HEK293 (cell line): ENCODE measurements at regions not wholly inside any gene's neighbourhood (a gene's known extent, or its start where the extent isn't known, plus 50 kb on each side); places are given as distances from the start of the nearest gene placed in this dataset.

Experiments
- CTCF ChIA-PET: fragments of 350-600 bp; formaldehyde crosslinking; extraction: SDS; loops from one replicate; lab custom pipeline; 2021; ENCODE audit warnings: antibody characterized with exemption; lab: Yijun Ruan, JAX
- POLR2A ChIA-PET: fragments of 300-600 bp; formaldehyde crosslinking; extraction: SDS; loops from one replicate; lab custom pipeline; 2020; ENCODE audit warnings: antibody characterized with exemption, inconsistent platforms; lab: Yijun Ruan, JAX
- H3K27ac ChIP-seq: fragments of 200-500 bp; sonication (Bioruptor generic); 2 replicates; pipeline ENCODE4 v1.5.1; 2014; ENCODE audit warnings: low read depth, low read length, control low read depth, inconsistent platforms; ENCODE audit errors: extremely low read depth
- H3K36me3 ChIP-seq, 2 experiments: fragments of 200-500 bp in 1 of 2; sonication (Bioruptor generic) in 1 of 2; 1 replicate in 1 of 2; 2 replicates in 1 of 2; pipeline ENCODE4 v1.5.1; 2014 to 2017; ENCODE audit warnings: inconsistent platforms in 2 of 2, low read length in 2 of 2; ENCODE audit not compliant: control insufficient read depth in 2 of 2, insufficient read depth in 1 of 2
- H3K4me1 ChIP-seq: fragments of 200-500 bp; sonication (Bioruptor generic); 2 replicates; pipeline ENCODE4 v1.5.1; 2014; ENCODE audit warnings: mild to moderate bottlenecking, low read length, inconsistent platforms; ENCODE audit not compliant: control insufficient read depth, insufficient read depth
- H3K4me3 ChIP-seq: 2 replicates; pipeline ENCODE4 v1.5.1; 2011; ENCODE audit warnings: low read depth, mild to moderate bottlenecking, control low read depth, low read length, moderate library complexity
- H3K9me3 ChIP-seq: fragments of 200-500 bp; sonication (Bioruptor generic); 2 replicates; pipeline ENCODE4 v1.5.1; 2014; ENCODE audit warnings: low read depth, low read length, inconsistent platforms; ENCODE audit not compliant: control insufficient read depth, insufficient read depth
- HOXA7 ChIP-seq: sonication (generic); formaldehyde crosslinking; IDR thresholded peaks from 2 replicates; pipeline ENCODE4 v1.8.1; 2022; ENCODE audit warnings: missing genetic modification reagents, borderline replicate concordance
- HOXD13 ChIP-seq: sonication (generic); formaldehyde crosslinking; IDR thresholded peaks from 2 replicates; pipeline ENCODE4 v1.8.0; 2022; ENCODE audit warnings: missing genetic modification reagents, borderline replicate concordance
- MZF1 ChIP-seq: fragments of 450-650 bp; formaldehyde crosslinking; IDR thresholded peaks from 2 replicates; pipeline ENCODE4 v1.5.1; 2017; ENCODE audit warnings: missing biosample characterization, missing genetic modification characterization, borderline replicate concordance
- SP3 ChIP-seq: fragments of 450-650 bp; formaldehyde crosslinking; IDR thresholded peaks from 2 replicates; pipeline ENCODE4 v1.5.1; 2016; ENCODE audit warnings: missing biosample characterization, missing genetic modification characterization
- ZFP3 ChIP-seq: fragments of 450-650 bp; formaldehyde crosslinking; IDR thresholded peaks from 2 replicates; pipeline ENCODE4 v1.5.1; 2016; ENCODE audit warnings: low read depth, missing biosample characterization, missing genetic modification characterization
- ZFP41 ChIP-seq: fragments of 450-650 bp; formaldehyde crosslinking; IDR thresholded peaks from 2 replicates; pipeline ENCODE4 v1.5.1; 2016; ENCODE audit warnings: missing biosample characterization, missing genetic modification characterization, borderline replicate concordance
- ZIC2 ChIP-seq: fragments of 450-650 bp; formaldehyde crosslinking; IDR thresholded peaks from 2 replicates; pipeline ENCODE4 v1.5.1; 2016; ENCODE audit warnings: missing biosample characterization, missing genetic modification characterization
- ZNF114 ChIP-seq: fragments of 450-650 bp; formaldehyde crosslinking; IDR thresholded peaks from 2 replicates; pipeline ENCODE4 v1.5.0; 2017; ENCODE audit warnings: missing biosample characterization, missing genetic modification characterization
- ZNF175 ChIP-seq: fragments of 450-650 bp; formaldehyde crosslinking; IDR thresholded peaks from 2 replicates; pipeline ENCODE4 v1.5.1; 2016; ENCODE audit warnings: missing biosample characterization, missing genetic modification characterization
- ZNF391 ChIP-seq: fragments of 450-650 bp; formaldehyde crosslinking; IDR thresholded peaks from 2 replicates; pipeline ENCODE4 v1.5.1; 2016; ENCODE audit warnings: low read depth, missing biosample characterization, missing genetic modification characterization, borderline replicate concordance
- ZNF501 ChIP-seq: fragments of 450-650 bp; formaldehyde crosslinking; IDR thresholded peaks from 2 replicates; pipeline ENCODE4 v1.5.1; 2016; ENCODE audit warnings: missing biosample characterization, missing genetic modification characterization
- ZNF555 ChIP-seq: fragments of 450-650 bp; formaldehyde crosslinking; conservative IDR thresholded peaks from 2 replicates; pipeline ENCODE4 v1.5.1; 2017; ENCODE audit warnings: missing biosample characterization, mild to moderate bottlenecking, missing genetic modification characterization, inconsistent platforms
- ZNF701 ChIP-seq: fragments of 450-650 bp; formaldehyde crosslinking; IDR thresholded peaks from 2 replicates; pipeline ENCODE4 v1.5.1; 2016; ENCODE audit warnings: missing biosample characterization, missing genetic modification characterization
- ZNF768 ChIP-seq: fragments of 450-650 bp; formaldehyde crosslinking; IDR thresholded peaks from 2 replicates; pipeline ENCODE4 v1.5.1; 2018; ENCODE audit warnings: missing biosample characterization, mild to moderate bottlenecking, missing genetic modification characterization
- TF ChIP-seq, protein P1 (sequence below): fragments of 450-650 bp; formaldehyde crosslinking; IDR thresholded peaks from 2 replicates; pipeline ENCODE4 v1.5.1; 2016; ENCODE audit warnings: missing biosample characterization, missing genetic modification characterization
- TF ChIP-seq, protein P2 (sequence below): fragments of 450-650 bp; formaldehyde crosslinking; IDR thresholded peaks from 2 replicates; pipeline ENCODE4 v1.5.1; 2016; ENCODE audit warnings: missing biosample characterization, missing genetic modification characterization, borderline replicate concordance
- TF ChIP-seq, protein P3 (sequence below): fragments of 450-650 bp; formaldehyde crosslinking; IDR thresholded peaks from 2 replicates; pipeline ENCODE4 v1.5.1; 2016; ENCODE audit warnings: missing biosample characterization, missing genetic modification characterization
- TF ChIP-seq, protein P4 (sequence below): fragments of 450-650 bp; formaldehyde crosslinking; IDR thresholded peaks from 2 replicates; pipeline ENCODE4 v1.5.1; 2016; ENCODE audit warnings: missing biosample characterization, missing genetic modification characterization

DNA sequence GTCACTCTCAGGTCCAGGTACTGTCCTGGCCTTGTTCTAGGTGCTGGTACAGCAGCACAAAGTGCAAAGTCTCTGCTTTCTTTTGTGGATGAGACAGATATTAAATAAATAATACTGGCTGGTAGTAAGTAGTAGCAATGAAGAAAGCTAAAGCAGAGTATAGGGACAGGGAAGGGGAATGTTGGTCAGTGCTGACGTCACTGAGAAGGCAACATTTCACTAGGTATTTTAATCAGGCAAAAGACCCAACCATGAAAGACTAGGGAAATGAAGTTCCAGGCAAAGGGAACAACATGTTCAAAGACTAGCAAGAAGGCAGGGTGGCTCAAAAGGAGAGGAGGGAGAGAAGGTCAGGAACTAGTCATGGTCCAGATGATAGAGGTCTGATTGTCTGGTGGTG lies 388.2 kb downstream of the YTHDC2 start (continued):
- TF ChIP-seq, protein P1, sequence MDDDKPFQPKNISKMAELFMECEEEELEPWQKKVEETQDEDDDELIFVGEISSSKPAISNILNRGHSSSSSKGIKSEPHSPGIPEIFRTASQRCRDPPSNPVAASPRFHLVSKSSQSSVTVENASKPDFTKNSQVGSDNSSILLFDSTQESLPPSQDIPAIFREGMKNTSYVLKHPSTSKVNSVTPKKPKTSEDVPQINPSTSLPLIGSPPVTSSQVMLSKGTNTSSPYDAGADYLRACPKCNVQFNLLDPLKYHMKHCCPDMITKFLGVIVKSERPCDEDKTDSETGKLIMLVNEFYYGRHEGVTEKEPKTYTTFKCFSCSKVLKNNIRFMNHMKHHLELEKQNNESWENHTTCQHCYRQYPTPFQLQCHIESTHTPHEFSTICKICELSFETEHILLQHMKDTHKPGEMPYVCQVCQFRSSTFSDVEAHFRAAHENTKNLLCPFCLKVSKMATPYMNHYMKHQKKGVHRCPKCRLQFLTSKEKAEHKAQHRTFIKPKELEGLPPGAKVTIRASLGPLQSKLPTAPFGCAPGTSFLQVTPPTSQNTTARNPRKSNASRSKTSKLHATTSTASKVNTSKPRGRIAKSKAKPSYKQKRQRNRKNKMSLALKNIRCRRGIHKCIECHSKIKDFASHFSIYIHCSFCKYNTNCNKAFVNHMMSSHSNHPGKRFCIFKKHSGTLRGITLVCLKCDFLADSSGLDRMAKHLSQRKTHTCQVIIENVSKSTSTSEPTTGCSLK, result no peak
- TF ChIP-seq, protein P2, sequence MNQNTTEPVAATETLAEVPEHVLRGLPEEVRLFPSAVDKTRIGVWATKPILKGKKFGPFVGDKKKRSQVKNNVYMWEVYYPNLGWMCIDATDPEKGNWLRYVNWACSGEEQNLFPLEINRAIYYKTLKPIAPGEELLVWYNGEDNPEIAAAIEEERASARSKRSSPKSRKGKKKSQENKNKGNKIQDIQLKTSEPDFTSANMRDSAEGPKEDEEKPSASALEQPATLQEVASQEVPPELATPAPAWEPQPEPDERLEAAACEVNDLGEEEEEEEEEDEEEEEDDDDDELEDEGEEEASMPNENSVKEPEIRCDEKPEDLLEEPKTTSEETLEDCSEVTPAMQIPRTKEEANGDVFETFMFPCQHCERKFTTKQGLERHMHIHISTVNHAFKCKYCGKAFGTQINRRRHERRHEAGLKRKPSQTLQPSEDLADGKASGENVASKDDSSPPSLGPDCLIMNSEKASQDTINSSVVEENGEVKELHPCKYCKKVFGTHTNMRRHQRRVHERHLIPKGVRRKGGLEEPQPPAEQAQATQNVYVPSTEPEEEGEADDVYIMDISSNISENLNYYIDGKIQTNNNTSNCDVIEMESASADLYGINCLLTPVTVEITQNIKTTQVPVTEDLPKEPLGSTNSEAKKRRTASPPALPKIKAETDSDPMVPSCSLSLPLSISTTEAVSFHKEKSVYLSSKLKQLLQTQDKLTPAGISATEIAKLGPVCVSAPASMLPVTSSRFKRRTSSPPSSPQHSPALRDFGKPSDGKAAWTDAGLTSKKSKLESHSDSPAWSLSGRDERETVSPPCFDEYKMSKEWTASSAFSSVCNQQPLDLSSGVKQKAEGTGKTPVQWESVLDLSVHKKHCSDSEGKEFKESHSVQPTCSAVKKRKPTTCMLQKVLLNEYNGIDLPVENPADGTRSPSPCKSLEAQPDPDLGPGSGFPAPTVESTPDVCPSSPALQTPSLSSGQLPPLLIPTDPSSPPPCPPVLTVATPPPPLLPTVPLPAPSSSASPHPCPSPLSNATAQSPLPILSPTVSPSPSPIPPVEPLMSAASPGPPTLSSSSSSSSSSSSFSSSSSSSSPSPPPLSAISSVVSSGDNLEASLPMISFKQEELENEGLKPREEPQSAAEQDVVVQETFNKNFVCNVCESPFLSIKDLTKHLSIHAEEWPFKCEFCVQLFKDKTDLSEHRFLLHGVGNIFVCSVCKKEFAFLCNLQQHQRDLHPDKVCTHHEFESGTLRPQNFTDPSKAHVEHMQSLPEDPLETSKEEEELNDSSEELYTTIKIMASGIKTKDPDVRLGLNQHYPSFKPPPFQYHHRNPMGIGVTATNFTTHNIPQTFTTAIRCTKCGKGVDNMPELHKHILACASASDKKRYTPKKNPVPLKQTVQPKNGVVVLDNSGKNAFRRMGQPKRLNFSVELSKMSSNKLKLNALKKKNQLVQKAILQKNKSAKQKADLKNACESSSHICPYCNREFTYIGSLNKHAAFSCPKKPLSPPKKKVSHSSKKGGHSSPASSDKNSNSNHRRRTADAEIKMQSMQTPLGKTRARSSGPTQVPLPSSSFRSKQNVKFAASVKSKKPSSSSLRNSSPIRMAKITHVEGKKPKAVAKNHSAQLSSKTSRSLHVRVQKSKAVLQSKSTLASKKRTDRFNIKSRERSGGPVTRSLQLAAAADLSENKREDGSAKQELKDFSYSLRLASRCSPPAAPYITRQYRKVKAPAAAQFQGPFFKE, result no peak
- TF ChIP-seq ZNF114 (tag by site-specific recombination), result no peak
- TF ChIP-seq ZIC2, result no peak
- TF ChIP-seq ZNF175 (tag by site-specific recombination), result no peak
- no peak for TF ChIP-seq HOXA7 (CRISPR knock-in tag)
- TF ChIP-seq ZFP41 (tag by site-specific recombination), result no peak
- no peak for TF ChIP-seq ZNF768 (tag by site-specific recombination)
- TF ChIP-seq ZNF391 (tag by site-specific recombination), result no peak

DNA sequence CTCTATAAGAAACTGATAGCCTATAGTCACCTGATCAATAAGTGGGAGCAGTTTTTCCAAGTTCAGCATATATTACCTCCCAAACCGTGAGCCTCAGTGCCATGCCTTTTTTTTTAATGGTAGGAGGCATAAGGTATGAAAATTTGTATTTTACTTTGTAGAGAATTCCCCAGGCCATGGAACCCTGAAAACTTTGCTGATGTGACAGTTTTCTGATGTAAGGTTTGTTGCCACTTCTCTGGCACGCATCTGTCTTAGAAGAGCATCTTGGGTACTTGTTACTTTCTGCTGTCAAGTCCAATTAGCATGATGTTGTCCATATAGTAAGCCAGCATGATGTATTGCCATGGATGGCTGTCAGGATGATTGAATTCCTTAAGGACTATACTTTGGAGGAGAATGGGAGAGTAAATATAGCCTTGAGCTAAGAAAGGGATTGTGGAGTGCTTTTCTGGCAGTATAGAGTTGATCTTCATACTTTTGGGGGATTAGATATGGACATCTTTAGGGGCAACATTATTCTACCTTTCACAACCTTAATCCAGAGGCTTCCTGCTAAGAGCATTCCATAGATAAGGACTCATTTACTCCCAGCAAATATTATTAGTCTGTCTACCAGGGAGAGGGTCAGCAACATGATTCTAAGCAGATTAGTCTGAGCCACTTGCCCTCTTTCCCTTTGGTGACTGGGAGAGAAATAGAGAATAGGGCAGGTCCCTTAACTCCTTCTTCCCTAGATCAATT lies 389.6 kb downstream of the YTHDC2 start:
- no peaks in the 10 kb centered on the region for H3K36me3 ChIP-seq

More for the DNA sequence above, 389.6 kb downstream of the YTHDC2 start:
- no peak overlapping the region for H3K27ac ChIP-seq
- ChIA-PET POLR2A (no interaction called here), CTCF (no interaction called here)
- no peak for TF ChIP-seq ZFP3 (tag by site-specific recombination)
- TF ChIP-seq ZNF701, result no peak
- no peak for TF ChIP-seq HOXD13
- no peak for TF ChIP-seq ZIC2
- no peak for TF ChIP-seq MZF1
- TF ChIP-seq SP3 (tag by site-specific recombination), result no peak
- TF ChIP-seq, protein P3, sequence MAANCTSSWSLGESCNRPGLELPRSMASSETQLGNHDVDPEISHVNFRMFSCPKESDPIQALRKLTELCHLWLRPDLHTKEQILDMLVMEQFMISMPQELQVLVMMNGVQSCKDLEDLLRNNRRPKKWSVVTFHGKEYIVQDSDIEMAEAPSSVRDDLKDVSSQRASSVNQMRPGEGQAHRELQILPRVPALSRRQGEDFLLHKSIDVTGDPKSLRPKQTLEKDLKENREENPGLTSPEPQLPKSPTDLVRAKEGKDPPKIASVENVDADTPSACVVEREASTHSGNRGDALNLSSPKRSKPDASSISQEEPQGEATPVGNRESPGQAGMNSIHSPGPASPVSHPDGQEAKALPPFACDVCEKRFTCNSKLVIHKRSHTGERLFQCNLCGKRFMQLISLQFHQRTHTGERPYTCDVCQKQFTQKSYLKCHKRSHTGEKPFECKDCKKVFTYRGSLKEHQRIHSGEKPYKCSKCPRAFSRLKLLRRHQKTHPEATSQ (tag by site-specific recombination), result no peak
- TF ChIP-seq ZNF555 (tag by site-specific recombination), result no peak
- TF ChIP-seq ZNF501, result no peak
- TF ChIP-seq, protein P4, sequence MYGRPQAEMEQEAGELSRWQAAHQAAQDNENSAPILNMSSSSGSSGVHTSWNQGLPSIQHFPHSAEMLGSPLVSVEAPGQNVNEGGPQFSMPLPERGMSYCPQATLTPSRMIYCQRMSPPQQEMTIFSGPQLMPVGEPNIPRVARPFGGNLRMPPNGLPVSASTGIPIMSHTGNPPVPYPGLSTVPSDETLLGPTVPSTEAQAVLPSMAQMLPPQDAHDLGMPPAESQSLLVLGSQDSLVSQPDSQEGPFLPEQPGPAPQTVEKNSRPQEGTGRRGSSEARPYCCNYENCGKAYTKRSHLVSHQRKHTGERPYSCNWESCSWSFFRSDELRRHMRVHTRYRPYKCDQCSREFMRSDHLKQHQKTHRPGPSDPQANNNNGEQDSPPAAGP (tag by site-specific recombination), result no peak
- no peak overlapping the region for H3K4me3 ChIP-seq
- H3K4me1 ChIP-seq, result no peaks in the 10 kb centered on the region
- H3K9me3 ChIP-seq, result no peaks in the 10 kb centered on the region
